Heart left ventricle (tissue), 16 donors: ENCODE measurements at regions not wholly inside any gene's neighbourhood (a gene's known extent, or its start where the extent isn't known, plus 50 kb on each side); places are given as distances from the start of the nearest gene placed in this dataset.
A peak's percentile ranks its signal among the peaks of the same experiment; 100 is the strongest.

Experiments
- ATAC-seq, 4 donors: fragments of 200-7000 bp; cut with Tn5 transposase; one replicate each; pipeline ENCODE4 v1.9.1; 2020 to 2022; ENCODE audit warnings: moderate library complexity in 4 of 4, mild to moderate bottlenecking in 3 of 4, moderate number of reproducible peaks in 1 of 4
- DNase-seq, 5 donors: peaks; one replicate each; pipeline ENCODE4 v3.0.0-alpha.2; 2020
- H3K27ac ChIP-seq, 12 donors: fragments of 200-600 bp; sonication (generic) in 4 of 12; one replicate each; pipeline versions ENCODE4 v1.5.0 to v1.8.0; 2016 to 2022; ENCODE audit warnings: mild to moderate bottlenecking in 2 of 12
- H3K27me3 ChIP-seq, 9 donors: fragments of 200-600 bp; sonication (generic) in 2 of 9; one replicate each; pipeline versions ENCODE4 v1.5.1 to v1.8.0; 2016 to 2022; ENCODE audit warnings: mild to moderate bottlenecking in 3 of 9
- H3K36me3 ChIP-seq, 9 donors: fragments of 200-600 bp; sonication (generic) in 2 of 9; one replicate each; pipeline versions ENCODE4 v1.5.0 to v1.8.0; 2018 to 2022; ENCODE audit warnings: mild to moderate bottlenecking in 2 of 9
- H3K4me1 ChIP-seq, 12 donors: fragments of 200-600 bp; sonication (generic) in 4 of 12; one replicate each; pipeline versions ENCODE4 v1.5.0 to v1.8.0; 2016 to 2022; ENCODE audit warnings: mild to moderate bottlenecking in 3 of 12
- H3K4me3 ChIP-seq, 12 donors: fragments of 200-600 bp; sonication (generic) in 4 of 12; one replicate each; pipeline versions ENCODE4 v1.5.0 to v1.8.0; 2017 to 2022; ENCODE audit warnings: mild to moderate bottlenecking in 9 of 12, moderate library complexity in 4 of 12
- H3K9me3 ChIP-seq, 12 donors: fragments of 200-600 bp; sonication (generic) in 4 of 12; one replicate each; pipeline versions ENCODE4 v1.5.0 to v1.8.0; 2016 to 2022; ENCODE audit warnings: mild to moderate bottlenecking in 1 of 12
- POLR2A ChIP-seq, 2 donors: fragments of 450-650 bp; IDR thresholded peaks; one replicate each; pipeline ENCODE4 v1.6.1; 2017; ENCODE audit warnings: antibody characterized with exemption in 2 of 2, mild to moderate bottlenecking in 2 of 2, moderate library complexity in 2 of 2
- WGBS, 4 donors: extraction: QIAGEN DNeasy Blood & Tissue Kit in 2 of 4; methylation state at CpG; one replicate each; pipeline versions ENCODE4 v1.1.5 to v1.1.7; 2013 to 2018; 5-methylcytosine and 5-hydroxymethylcytosine counted together
- intact Hi-C, 10 donors: fragments of 100-400 bp; cut with DNase I; formaldehyde crosslinking; loops; one replicate each; pipeline versions ENCODE4 v1.11.1 to v1.14.2; 2022
- TF ChIP-seq, protein P1 (sequence below), 12 donors: fragments of 200-600 bp; sonication (generic) in 4 of 12; IDR thresholded peaks; one replicate each; pipeline versions ENCODE4 v1.5.0 to v1.8.0; 2018 to 2022; ENCODE audit warnings: antibody characterized with exemption in 12 of 12, mild to moderate bottlenecking in 5 of 12
- donor health status: ischemic (EF 13 %, LVEDD 7.1; RV severe dilation, severe dysfunction).
- donor health status: healthy with polysubstance abuse.
- donor health status: DM: no; HTN: yes; CAD: no.
- donor health status: DM: no; HTN: no; CAD: no.
- donor health status: ischemic (EF 25% LVEDD 6.9; RV normal size, moderate dysfunction).
- donor health status: ischemic (EF 25% LVEDD 5.7; RV mildly dilated, moderate dysfunction).
- donor health status: healthy.
- donor health status: DM: yes; HTN: yes; CAD: no.
- donor health status: ischemic (EF 35%, LVEDD 5.7; RV mildly dilated, moderate dysfunction).
- donor health status: nonischemic (EF 11% LVEDD 7.7; RV severe dilation, severe dysfunction).
- donor health status: DM: yes; HTN: yes; CAD: no.
- donor health status: PGD.
- donor health status: ischemic (EF 29% LVEDD 5.4; RV normal size, mild dysfunction).
- donor health status: nonischemic (EF 23%, LVEDD 6.1; RV moderate dilation, normal function).

DNA sequence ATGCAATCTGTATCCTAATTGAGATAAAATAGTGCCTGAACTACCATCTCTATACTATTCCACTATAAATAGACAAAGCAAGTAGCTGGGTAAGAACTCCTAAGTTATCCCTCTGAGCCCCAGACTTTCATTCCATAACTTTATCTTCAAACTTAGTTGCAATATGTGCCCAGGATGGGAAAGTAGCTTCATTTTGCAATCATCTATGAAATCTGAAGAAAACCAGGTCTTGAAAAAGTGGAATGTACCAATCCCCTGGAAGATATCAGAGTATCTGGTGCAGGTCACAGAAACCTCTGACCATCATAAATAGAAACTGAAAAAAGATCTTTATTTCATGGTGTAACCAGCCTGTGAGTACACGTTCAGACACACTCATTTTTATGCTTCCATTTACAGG is 78.1 kb upstream of the TMEM178A start:
- TF ChIP-seq POLR2A (IDR thresholded peaks at IDR 0.05): no peak
- TF ChIP-seq, protein P1, sequence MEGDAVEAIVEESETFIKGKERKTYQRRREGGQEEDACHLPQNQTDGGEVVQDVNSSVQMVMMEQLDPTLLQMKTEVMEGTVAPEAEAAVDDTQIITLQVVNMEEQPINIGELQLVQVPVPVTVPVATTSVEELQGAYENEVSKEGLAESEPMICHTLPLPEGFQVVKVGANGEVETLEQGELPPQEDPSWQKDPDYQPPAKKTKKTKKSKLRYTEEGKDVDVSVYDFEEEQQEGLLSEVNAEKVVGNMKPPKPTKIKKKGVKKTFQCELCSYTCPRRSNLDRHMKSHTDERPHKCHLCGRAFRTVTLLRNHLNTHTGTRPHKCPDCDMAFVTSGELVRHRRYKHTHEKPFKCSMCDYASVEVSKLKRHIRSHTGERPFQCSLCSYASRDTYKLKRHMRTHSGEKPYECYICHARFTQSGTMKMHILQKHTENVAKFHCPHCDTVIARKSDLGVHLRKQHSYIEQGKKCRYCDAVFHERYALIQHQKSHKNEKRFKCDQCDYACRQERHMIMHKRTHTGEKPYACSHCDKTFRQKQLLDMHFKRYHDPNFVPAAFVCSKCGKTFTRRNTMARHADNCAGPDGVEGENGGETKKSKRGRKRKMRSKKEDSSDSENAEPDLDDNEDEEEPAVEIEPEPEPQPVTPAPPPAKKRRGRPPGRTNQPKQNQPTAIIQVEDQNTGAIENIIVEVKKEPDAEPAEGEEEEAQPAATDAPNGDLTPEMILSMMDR (IDR thresholded peaks at IDR 0.05): no peak
- H3K4me1 ChIP-seq: peaks cover 0 to 6% (median 0%) of the 10 kb centered on the region in 12 donors
- 88 to 95% (median 90%) methylated on average over 1 of the region's 1 CpG for WGBS, 4 donors
- peaks cover 0 to 7% (median 0%) of the 10 kb centered on the region in 9 donors for H3K36me3 ChIP-seq
- intact Hi-C loops: no loop called here
- peaks cover 0 to 11% (median 0%) of the 10 kb centered on the region in 12 donors for H3K9me3 ChIP-seq
- no peaks in the 10 kb centered on the region for H3K27me3 ChIP-seq
- H3K4me3 ChIP-seq: no peak overlapping the region
- no peak overlapping the region for H3K27ac ChIP-seq
- ATAC-seq: no peak
- DNase-seq: no peak

DNA sequence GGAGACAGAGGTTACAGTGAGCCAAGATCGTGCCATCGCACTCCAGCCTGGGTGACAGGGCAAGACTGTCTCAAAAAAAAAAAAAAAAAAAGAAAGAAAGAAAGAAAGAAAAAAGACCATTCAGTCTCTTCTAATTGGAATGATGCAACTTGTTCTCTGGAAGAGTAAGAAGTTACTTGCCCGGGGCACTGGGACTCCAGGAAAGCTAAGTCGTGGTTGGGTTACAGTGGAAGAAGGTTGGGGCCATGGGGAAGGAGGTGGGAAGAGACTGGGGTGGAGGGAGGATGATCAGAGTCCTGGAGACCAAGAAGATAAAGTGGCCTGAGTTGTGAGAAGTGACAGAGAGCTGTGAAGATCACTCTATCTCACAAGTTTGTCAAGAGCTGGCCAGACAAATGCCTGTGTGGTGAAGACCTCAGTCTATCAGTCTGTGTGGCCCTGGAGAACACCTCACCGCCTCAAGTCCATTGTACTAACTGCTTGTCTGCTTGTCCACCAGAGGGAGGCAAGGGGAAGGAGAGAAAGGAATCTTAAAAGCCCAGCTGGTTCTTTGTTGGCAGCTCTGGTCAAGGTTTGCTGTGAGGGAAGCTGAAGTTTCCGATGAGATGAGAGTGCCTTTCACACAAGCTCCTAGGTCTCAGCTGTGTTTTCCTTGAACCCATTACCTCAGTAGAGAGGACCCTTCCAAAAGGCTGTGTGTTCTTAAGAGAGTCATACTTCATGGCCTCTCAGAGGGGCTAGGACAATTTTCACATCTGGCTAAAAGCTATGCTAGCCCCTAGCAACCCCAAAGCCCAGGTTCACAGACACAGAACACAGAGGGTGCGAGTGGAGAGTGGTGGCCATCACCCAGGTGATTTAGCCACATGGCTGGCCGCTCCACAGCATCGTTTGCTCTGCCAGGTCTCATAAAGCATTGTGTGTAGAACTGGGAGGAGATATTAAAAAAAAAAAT is 72.0 kb upstream of the TMEM178A start:
- H3K9me3 ChIP-seq: no peaks in the 10 kb centered on the region
- no peak for TF ChIP-seq POLR2A (IDR thresholded peaks at IDR 0.05)
- TF ChIP-seq, protein P1 (IDR thresholded peaks at IDR 0.05): peak; percentile 34 to 75 (median 66)
- H3K27me3 ChIP-seq: no peaks in the 10 kb centered on the region
- H3K4me1 ChIP-seq: peaks cover 0 to 5% (median 2%) of the 10 kb centered on the region in 12 donors
- no peak overlapping the region for H3K27ac ChIP-seq
- WGBS, 4 donors: 62 to 65% (median 64%) methylated on average over 9 of the region's 9 CpGs
- peaks cover 0 to 7% (median 0%) of the 10 kb centered on the region in 9 donors for H3K36me3 ChIP-seq
- peak in 4 of 5 donors; percentile 42 to 63 (median 56) for DNase-seq
- peak; percentile 30 to 93 (median 87) for ATAC-seq
- H3K4me3 ChIP-seq: no peak overlapping the region
- intact Hi-C loops: loop anchor here (1.0 to 10.0 kb wide), 9 partner anchors 76 to 216 kb away; no protein-coding TSS in a partner anchor

DNA sequence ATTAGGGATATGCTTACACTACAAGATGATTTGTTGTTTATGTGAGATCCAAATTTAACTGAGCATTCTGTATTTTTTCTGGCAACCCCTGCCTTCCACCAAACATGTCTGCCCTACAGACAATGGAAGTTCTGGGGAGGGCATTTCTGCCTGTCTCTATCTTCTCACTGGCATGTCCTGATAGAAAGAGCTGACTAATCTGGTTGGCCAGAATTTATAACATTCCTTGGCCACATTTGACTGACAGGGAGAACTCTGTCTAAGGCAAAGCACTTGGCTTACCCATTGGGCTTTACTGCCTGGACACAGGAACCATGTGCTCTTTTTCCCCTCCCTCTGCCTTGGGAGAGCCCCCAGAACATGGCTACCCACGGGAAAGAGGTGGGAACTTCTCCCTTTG is 70.6 kb upstream of the TMEM178A start:
- no peak for TF ChIP-seq POLR2A (IDR thresholded peaks at IDR 0.05)
- TF ChIP-seq, protein P1 (IDR thresholded peaks at IDR 0.05): no peak
- Histone ChIP-seq H3K9me3 (no peaks in the 10 kb centered on the region), H3K27ac (no peak overlapping the region), H3K4me3 (no peak overlapping the region), H3K27me3 (no peaks in the 10 kb centered on the region), H3K4me1 (peaks cover 0 to 5% (median 2%) of the 10 kb centered on the region in 12 donors), H3K36me3 (peaks cover 0 to under 1% (median 0%) of the 10 kb centered on the region in 9 donors)
- intact Hi-C loops: loop anchor here in 6 of 10 donors (10.0 kb wide), 2 partner anchors 100 to 130 kb away; no protein-coding TSS in a partner anchor
- ATAC-seq (peak in 1 of 4 donors; percentile 17), DNase-seq (no peak)
- WGBS, 4 donors: 81 to 97% (median 90%) methylated on average over 1 of the region's 1 CpG

DNA sequence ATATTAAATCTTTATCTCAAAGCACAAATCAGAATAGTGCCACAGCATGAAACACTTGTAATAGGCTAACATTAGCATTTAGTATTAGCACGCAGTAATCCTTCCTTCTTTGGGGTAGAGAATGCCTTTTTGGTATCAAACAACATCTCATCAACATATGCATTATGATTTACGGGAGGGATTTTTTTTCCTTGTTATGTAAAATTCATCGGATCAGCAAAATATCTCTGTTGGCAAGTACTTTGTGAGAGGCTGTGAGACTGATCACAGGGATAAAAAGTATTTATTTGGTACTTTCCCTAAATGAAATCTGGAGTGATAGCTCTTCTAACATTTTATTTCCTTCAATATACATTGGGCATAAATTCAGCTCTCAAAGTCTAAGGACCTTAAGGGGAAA is 68.4 kb upstream of the TMEM178A start:
- Histone ChIP-seq H3K27ac (no peak overlapping the region), H3K36me3 (no peaks in the 10 kb centered on the region), H3K4me3 (no peak overlapping the region), H3K4me1 (peaks cover 0 to 5% (median 2%) of the 10 kb centered on the region in 12 donors), H3K9me3 (no peaks in the 10 kb centered on the region), H3K27me3 (no peaks in the 10 kb centered on the region)
- DNase-seq (no peak), ATAC-seq (no peak)
- 94 to 95% (median 95%) methylated on average over 3 of the region's 3 CpGs for WGBS, 4 donors
- TF ChIP-seq POLR2A (IDR thresholded peaks at IDR 0.05): no peak
- TF ChIP-seq, protein P1 (IDR thresholded peaks at IDR 0.05): no peak
- intact Hi-C loops: loop anchor here in 6 of 10 donors (10.0 kb wide), 2 partner anchors 97 to 127 kb away; no protein-coding TSS in a partner anchor
